HepG2 (cell line): ENCODE measurements at regions not wholly inside any gene's neighbourhood (a gene's known extent, or its start where the extent isn't known, plus 50 kb on each side); places are given as distances from the start of the nearest gene placed in this dataset.

Experiments used
- ATAC-seq: fragments of 200-7000 bp; cut with Tn5 transposase; 3 replicates; pipeline ENCODE4 v1.9.1; 2020; ENCODE audit warnings: mild to moderate bottlenecking, moderate library complexity
- BruUV-seq: library from RNA; stranded (reverse); fragments of 400-500 nt; replicated peaks from 2 replicates; lab custom pipeline; 2021; lab: Mats Ljungman, UMichigan
- CTCF ChIA-PET: fragments of 300-600 bp; formaldehyde crosslinking; extraction: SDS; loops from one replicate; lab custom pipeline; 2021; ENCODE audit warnings: low total read pairs, inconsistent platforms, low intra/inter-chr PET ratio; lab: Yijun Ruan, JAX
- POLR2A ChIA-PET: fragments of 350-600 bp; sonication (Branson Sonifier 250); formaldehyde crosslinking; loops from one replicate; lab custom pipeline; 2020; ENCODE audit warnings: antibody characterized with exemption, inconsistent platforms; lab: Yijun Ruan, JAX
- DNase-seq: peaks from one replicate; pipeline ENCODE4 v3.0.0-alpha.2; 2015; ENCODE audit warnings: low spot score
- FAIRE-seq: peaks from 3 replicates; lab custom pipeline; 2011; peaks lifted over from hg19 to GRCh38; lab: Jason Lieb, UNC
- H2AFZ ChIP-seq: one replicate; pipeline ENCODE4 v1.6.1; 2011; ENCODE audit warnings: low read length, inconsistent platforms
- H3K27ac ChIP-seq: fragments of 300-600 bp; 3 replicates; pipeline ENCODE4 v1.8.0; 2011; ENCODE audit warnings: mixed run types, mild to moderate bottlenecking, mixed read lengths, low read length, inconsistent platforms; ENCODE audit not compliant: insufficient read depth; ENCODE audit errors: extremely low read length
- H3K27me3 ChIP-seq, 2 experiments: fragments of 200-600 bp in 1 of 2; 2 replicates in 1 of 2; 3 replicates in 1 of 2; pipeline versions ENCODE4 v1.6.0 to v1.8.0; 2011; ENCODE audit warnings: low read length in 2 of 2, mild to moderate bottlenecking in 2 of 2, moderate library complexity in 2 of 2, inconsistent platforms in 1 of 2; ENCODE audit not compliant: insufficient read depth in 2 of 2, control insufficient read depth in 1 of 2
- H3K36me3 ChIP-seq, 2 experiments: fragments of 200-600 bp in 1 of 2; replicated peaks in 1 of 2; 2 replicates in 1 of 2; 3 replicates in 1 of 2; pipeline versions ENCODE4 v1.5.1 to v1.8.0; 2011; ENCODE audit warnings: low read length in 2 of 2, inconsistent platforms in 1 of 2; ENCODE audit not compliant: insufficient read depth in 2 of 2, control insufficient read depth in 1 of 2
- H3K4me1 ChIP-seq: 2 replicates; pipeline ENCODE4 v1.5.1; 2012; ENCODE audit warnings: low read length, inconsistent platforms; ENCODE audit not compliant: insufficient read depth
- H3K4me2 ChIP-seq: 2 replicates; pipeline ENCODE4 v1.6.0; 2011; ENCODE audit warnings: low read depth, low read length, inconsistent platforms
- H3K4me3 ChIP-seq, 3 experiments: fragments of 200-600 bp in 1 of 3; sonication (generic), shearing (Covaris generic) in 1 of 3; replicated peaks in 1 of 3; 2 replicates each; pipeline ENCODE4 v1.5.1; 2011 to 2016; ENCODE audit warnings: low read length in 3 of 3, inconsistent platforms in 2 of 3, low read depth in 2 of 3, mild to moderate bottlenecking in 2 of 3, control low read depth in 1 of 3, mixed read lengths in 1 of 3; ENCODE audit not compliant: insufficient read depth in 1 of 3
- H3K79me2 ChIP-seq: one replicate; pipeline ENCODE4 v1.6.1; 2011; ENCODE audit warnings: low read length, inconsistent platforms; ENCODE audit not compliant: insufficient read depth
- H3K9ac ChIP-seq: 2 replicates; pipeline ENCODE4 v1.6.0; 2011; ENCODE audit warnings: mild to moderate bottlenecking, low read depth, low read length, inconsistent platforms; ENCODE audit not compliant: insufficient read depth
- H3K9me3 ChIP-seq: 2 replicates; pipeline ENCODE4 v1.5.1; 2012; ENCODE audit warnings: mild to moderate bottlenecking, low read length
- H4K20me1 ChIP-seq: 2 replicates; pipeline ENCODE4 v1.6.0; 2011; ENCODE audit warnings: inconsistent platforms, mild to moderate bottlenecking, low read length, moderate library complexity; ENCODE audit not compliant: insufficient read depth
- ARID5B ChIP-seq: IDR thresholded peaks from 2 replicates; pipeline ENCODE4 v1.4.0; 2020; ENCODE audit warnings: mild to moderate bottlenecking, missing genetic modification reagents
- BCL6 ChIP-seq: IDR thresholded peaks from 2 replicates; pipeline ENCODE4 v1.6.1; 2016; ENCODE audit warnings: missing genetic modification reagents, missing compliant biosample characterization
- CCAR2 ChIP-seq: fragments of 200-400 bp; formaldehyde crosslinking; optimal IDR thresholded peaks from 2 replicates; pipeline ENCODE3; 2018; ENCODE audit warnings: low read depth, mild to moderate bottlenecking, low read length, moderate library complexity
- CREM ChIP-seq, 2 experiments: sonication (generic) in 1 of 2; formaldehyde crosslinking in 1 of 2; IDR thresholded peaks; 2 replicates each; pipeline versions ENCODE4 v1.4.0 to v1.6.1; 2016 to 2020; ENCODE audit warnings: antibody characterized with exemption in 1 of 2, mild to moderate bottlenecking in 1 of 2, missing genetic modification reagents in 1 of 2
- EHMT2 ChIP-seq: fragments of 200-600 bp; sonication (generic); IDR thresholded peaks from 2 replicates; pipeline ENCODE4 v1.7.0; 2017; ENCODE audit warnings: antibody characterized with exemption, low read depth, low read length, borderline replicate concordance
- GPN1 ChIP-seq: sonication (generic); formaldehyde crosslinking; IDR thresholded peaks from 2 replicates; pipeline ENCODE4 v1.5.1; 2020; ENCODE audit warnings: missing genetic modification reagents, borderline replicate concordance
- IKZF1 ChIP-seq: fragments of 450-650 bp; IDR thresholded peaks from 2 replicates; pipeline ENCODE4 v1.7.1; 2016
- KAT8 ChIP-seq: IDR thresholded peaks from 2 replicates; pipeline ENCODE4 v1.6.1; 2016; ENCODE audit warnings: missing genetic modification reagents, missing compliant biosample characterization
- MED8 ChIP-seq: sonication (generic); formaldehyde crosslinking; IDR thresholded peaks from 2 replicates; pipeline ENCODE4 v1.8.1; 2023; ENCODE audit warnings: mild to moderate bottlenecking, missing genetic modification reagents; ENCODE audit not compliant: insufficient replicate concordance
- MLX ChIP-seq: IDR thresholded peaks from 2 replicates; pipeline ENCODE4 v1.6.1; 2016
- MXD1 ChIP-seq: sonication (generic); formaldehyde crosslinking; IDR thresholded peaks from 2 replicates; pipeline ENCODE4 v1.4.0; 2020; ENCODE audit warnings: mild to moderate bottlenecking, missing genetic modification reagents
- NCOA1 ChIP-seq: sonication (generic); formaldehyde crosslinking; IDR thresholded peaks from 2 replicates; pipeline ENCODE4 v1.9.0; 2021; ENCODE audit warnings: missing genetic modification reagents
- PBX2 ChIP-seq: IDR thresholded peaks from 2 replicates; pipeline ENCODE4 v1.6.1; 2016; ENCODE audit warnings: control low read depth
- PRPF4 ChIP-seq: fragments of 200-400 bp; formaldehyde crosslinking; IDR thresholded peaks from 2 replicates; pipeline ENCODE4 v1.6.1; 2016; ENCODE audit warnings: low read length, low read depth; ENCODE audit not compliant: poor library complexity, severe bottlenecking
- SETDB1 ChIP-seq: sonication (generic); formaldehyde crosslinking; IDR thresholded peaks from 2 replicates; pipeline ENCODE4 v1.5.1; 2020; ENCODE audit warnings: missing genetic modification reagents, mild to moderate bottlenecking, borderline replicate concordance
- TP53 ChIP-seq: sonication (generic); formaldehyde crosslinking; conservative IDR thresholded peaks from 2 replicates; pipeline ENCODE4 v1.4.0; 2020; ENCODE audit warnings: missing genetic modification reagents
- YEATS2 ChIP-seq: sonication (generic); formaldehyde crosslinking; IDR thresholded peaks from 2 replicates; pipeline ENCODE4 v1.4.0; 2020; ENCODE audit warnings: missing genetic modification reagents, borderline replicate concordance
- ZMYM2 ChIP-seq: sonication (generic); formaldehyde crosslinking; IDR thresholded peaks from 2 replicates; pipeline ENCODE4 v1.8.0; 2022; ENCODE audit warnings: mild to moderate bottlenecking, missing genetic modification reagents
- ZNF496 ChIP-seq: sonication (generic); formaldehyde crosslinking; IDR thresholded peaks from 2 replicates; pipeline ENCODE4 v1.8.1; 2023; ENCODE audit warnings: mild to moderate bottlenecking, moderate library complexity, missing genetic modification reagents; ENCODE audit not compliant: insufficient replicate concordance
- ZNF639 ChIP-seq: conservative IDR thresholded peaks from 2 replicates; pipeline ENCODE4 v1.6.1; 2018; ENCODE audit warnings: missing genetic modification reagents
- in situ Hi-C: cut with HindIII; loops from 2 replicates; pipeline ENCODE4 v1.10.0; 2017; ENCODE audit warnings: low pct_unique_long_range_greater_than_20kb; ENCODE audit not compliant: extremely low pct_ligation_motif_present
- intact Hi-C: fragments of 100-400 bp; cut with micrococcal nuclease; formaldehyde crosslinking; loops from one replicate; pipeline ENCODE4 v1.10.0; 2022; ENCODE audit not compliant: unreplicated experiment

GRCh38 chr2:49845021-49845420, 690.7 kb upstream of the FSHR start:
- Histone ChIP-seq H3K79me2 (no peaks in the 10 kb centered on the region), H3K27ac (no peak overlapping the region), H3K36me3 (no peaks in the 10 kb centered on the region), H3K9me3 (no peaks in the 10 kb centered on the region), H3K9ac (no peak overlapping the region), H3K27me3 (no peaks in the 10 kb centered on the region), H3K4me3 (no peak overlapping the region), H3K4me1 (no peaks in the 10 kb centered on the region), H3K4me2 (no peak overlapping the region), H2AFZ (no peak overlapping the region), H4K20me1 (no peaks in the 10 kb centered on the region)
- DNase-seq (no peak), FAIRE-seq (no peak), ATAC-seq (no peak)
- in situ Hi-C loops: no loop called here
- no TSS peak for BruUV-seq
- ChIA-PET POLR2A (no interaction called here), CTCF (no interaction called here)
- TF ChIP-seq MLX (CRISPR knock-in tag): no peak
- TF ChIP-seq ZNF639 (CRISPR knock-in tag): no peak
- no peak for TF ChIP-seq ARID5B (CRISPR knock-in tag)
- TF ChIP-seq PRPF4: no peak
- no peak for TF ChIP-seq SETDB1 (CRISPR knock-in tag)
- no peak for TF ChIP-seq TP53
- TF ChIP-seq KAT8: no peak
- TF ChIP-seq BCL6 (CRISPR knock-in tag): no peak
- no peak for TF ChIP-seq PBX2 (CRISPR knock-in tag)
- no peak for TF ChIP-seq CREM (IDR thresholded peaks at IDR 0.05)
- TF ChIP-seq CREM (CRISPR knock-in tag; IDR thresholded peaks at IDR 0.05): no peak
- no peak for TF ChIP-seq ZMYM2 (CRISPR knock-in tag)
- no peak for TF ChIP-seq MED8 (CRISPR knock-in tag)
- TF ChIP-seq GPN1: no peak
- TF ChIP-seq NCOA1: no peak
- TF ChIP-seq EHMT2: no peak
- no peak for TF ChIP-seq MXD1 (CRISPR knock-in tag)
- no peak for TF ChIP-seq ZNF496 (CRISPR knock-in tag)
- TF ChIP-seq YEATS2 (CRISPR knock-in tag): no peak
- no peak for TF ChIP-seq IKZF1
- no peak for TF ChIP-seq CCAR2
- intact Hi-C loops: no loop called here
